ENCODE measurements at regions not wholly inside any gene's neighbourhood (a gene's known extent, or its start where the extent isn't known, plus 50 kb on each side); places are given as distances from the start of the nearest gene placed in this dataset.

GRCh38 chr2:234265206-234265605 lies 214.7 kb downstream of the SPP2 start (continued):
- TF ChIP-seq, protein P1, sequence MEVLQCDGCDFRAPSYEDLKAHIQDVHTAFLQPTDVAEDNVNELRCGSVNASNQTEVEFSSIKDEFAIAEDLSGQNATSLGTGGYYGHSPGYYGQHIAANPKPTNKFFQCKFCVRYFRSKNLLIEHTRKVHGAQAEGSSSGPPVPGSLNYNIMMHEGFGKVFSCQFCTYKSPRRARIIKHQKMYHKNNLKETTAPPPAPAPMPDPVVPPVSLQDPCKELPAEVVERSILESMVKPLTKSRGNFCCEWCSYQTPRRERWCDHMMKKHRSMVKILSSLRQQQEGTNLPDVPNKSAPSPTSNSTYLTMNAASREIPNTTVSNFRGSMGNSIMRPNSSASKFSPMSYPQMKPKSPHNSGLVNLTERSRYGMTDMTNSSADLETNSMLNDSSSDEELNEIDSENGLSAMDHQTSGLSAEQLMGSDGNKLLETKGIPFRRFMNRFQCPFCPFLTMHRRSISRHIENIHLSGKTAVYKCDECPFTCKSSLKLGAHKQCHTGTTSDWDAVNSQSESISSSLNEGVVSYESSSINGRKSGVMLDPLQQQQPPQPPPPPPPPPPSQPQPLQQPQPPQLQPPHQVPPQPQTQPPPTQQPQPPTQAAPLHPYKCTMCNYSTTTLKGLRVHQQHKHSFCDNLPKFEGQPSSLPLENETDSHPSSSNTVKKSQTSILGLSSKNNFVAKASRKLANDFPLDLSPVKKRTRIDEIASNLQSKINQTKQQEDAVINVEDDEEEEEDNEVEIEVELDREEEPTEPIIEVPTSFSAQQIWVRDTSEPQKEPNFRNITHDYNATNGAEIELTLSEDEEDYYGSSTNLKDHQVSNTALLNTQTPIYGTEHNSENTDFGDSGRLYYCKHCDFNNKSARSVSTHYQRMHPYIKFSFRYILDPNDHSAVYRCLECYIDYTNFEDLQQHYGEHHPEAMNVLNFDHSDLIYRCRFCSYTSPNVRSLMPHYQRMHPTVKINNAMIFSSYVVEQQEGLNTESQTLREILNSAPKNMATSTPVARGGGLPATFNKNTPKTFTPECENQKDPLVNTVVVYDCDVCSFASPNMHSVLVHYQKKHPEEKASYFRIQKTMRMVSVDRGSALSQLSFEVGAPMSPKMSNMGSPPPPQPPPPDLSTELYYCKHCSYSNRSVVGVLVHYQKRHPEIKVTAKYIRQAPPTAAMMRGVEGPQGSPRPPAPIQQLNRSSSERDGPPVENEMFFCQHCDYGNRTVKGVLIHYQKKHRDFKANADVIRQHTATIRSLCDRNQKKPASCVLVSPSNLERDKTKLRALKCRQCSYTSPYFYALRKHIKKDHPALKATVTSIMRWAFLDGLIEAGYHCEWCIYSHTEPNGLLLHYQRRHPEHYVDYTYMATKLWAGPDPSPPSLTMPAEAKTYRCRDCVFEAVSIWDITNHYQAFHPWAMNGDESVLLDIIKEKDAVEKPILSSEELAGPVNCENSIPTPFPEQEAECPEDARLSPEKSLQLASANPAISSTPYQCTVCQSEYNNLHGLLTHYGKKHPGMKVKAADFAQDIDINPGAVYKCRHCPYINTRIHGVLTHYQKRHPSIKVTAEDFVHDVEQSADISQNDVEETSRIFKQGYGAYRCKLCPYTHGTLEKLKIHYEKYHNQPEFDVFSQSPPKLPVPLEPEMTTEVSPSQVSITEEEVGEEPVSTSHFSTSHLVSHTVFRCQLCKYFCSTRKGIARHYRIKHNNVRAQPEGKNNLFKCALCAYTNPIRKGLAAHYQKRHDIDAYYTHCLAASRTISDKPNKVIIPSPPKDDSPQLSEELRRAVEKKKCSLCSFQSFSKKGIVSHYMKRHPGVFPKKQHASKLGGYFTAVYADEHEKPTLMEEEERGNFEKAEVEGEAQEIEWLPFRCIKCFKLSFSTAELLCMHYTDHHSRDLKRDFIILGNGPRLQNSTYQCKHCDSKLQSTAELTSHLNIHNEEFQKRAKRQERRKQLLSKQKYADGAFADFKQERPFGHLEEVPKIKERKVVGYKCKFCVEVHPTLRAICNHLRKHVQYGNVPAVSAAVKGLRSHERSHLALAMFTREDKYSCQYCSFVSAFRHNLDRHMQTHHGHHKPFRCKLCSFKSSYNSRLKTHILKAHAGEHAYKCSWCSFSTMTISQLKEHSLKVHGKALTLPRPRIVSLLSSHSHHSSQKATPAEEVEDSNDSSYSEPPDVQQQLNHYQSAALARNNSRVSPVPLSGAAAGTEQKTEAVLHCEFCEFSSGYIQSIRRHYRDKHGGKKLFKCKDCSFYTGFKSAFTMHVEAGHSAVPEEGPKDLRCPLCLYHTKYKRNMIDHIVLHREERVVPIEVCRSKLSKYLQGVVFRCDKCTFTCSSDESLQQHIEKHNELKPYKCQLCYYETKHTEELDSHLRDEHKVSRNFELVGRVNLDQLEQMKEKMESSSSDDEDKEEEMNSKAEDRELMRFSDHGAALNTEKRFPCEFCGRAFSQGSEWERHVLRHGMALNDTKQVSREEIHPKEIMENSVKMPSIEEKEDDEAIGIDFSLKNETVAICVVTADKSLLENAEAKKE (CRISPR knock-in tag; IDR thresholded peaks at IDR 0.05): no peak
- TF ChIP-seq ZNF331 (CRISPR knock-in tag; IDR thresholded peaks at IDR 0.05; ENCODE audit: low read depth) (no peak), STAT1 (IDR thresholded peaks at IDR 0.05; ENCODE audit: unreplicated experiment) (no peak), NANOG (IDR thresholded peaks at IDR 0.05; ENCODE audit: borderline replicate concordance) (no peak), POLR2AphosphoS5 (IDR thresholded peaks at IDR 0.05; ENCODE audit: low read depth) (no peak), EZH2 (IDR thresholded peaks at IDR 0.05; ENCODE audit: low read depth, unreplicated experiment) (no peak), EZH2phosphoT487 (IDR thresholded peaks at IDR 0.05; ENCODE audit: unreplicated experiment) (no peak), CREB1 (CRISPR knock-in tag; IDR thresholded peaks at IDR 0.05; ENCODE audit: low read depth) (no peak)
- TF ChIP-seq, protein P2, sequence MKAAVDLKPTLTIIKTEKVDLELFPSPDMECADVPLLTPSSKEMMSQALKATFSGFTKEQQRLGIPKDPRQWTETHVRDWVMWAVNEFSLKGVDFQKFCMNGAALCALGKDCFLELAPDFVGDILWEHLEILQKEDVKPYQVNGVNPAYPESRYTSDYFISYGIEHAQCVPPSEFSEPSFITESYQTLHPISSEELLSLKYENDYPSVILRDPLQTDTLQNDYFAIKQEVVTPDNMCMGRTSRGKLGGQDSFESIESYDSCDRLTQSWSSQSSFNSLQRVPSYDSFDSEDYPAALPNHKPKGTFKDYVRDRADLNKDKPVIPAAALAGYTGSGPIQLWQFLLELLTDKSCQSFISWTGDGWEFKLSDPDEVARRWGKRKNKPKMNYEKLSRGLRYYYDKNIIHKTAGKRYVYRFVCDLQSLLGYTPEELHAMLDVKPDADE (IDR thresholded peaks at IDR 0.05): no peak

DNA sequence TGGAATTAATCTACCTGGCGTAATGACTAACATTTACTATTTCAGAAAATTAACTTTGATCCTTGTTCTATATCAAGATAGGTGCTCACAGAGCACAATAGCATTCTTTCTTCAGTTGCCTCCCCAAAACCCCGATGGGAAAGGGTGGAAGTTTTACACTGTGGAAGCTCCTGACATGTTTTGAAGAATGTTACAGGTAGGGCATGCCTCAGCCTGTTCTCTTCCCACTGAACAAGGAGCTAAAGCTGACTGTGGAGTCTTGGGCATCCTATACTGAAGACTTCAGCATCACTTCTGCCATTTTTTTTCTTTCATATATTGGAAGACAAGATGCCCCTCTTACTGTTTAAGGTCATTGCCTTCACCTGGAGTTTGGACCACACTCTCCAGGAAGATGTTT lies 211.2 kb downstream of the SPP2 start:
- no peak for DNase-seq (ENCODE audit: low spot score)
- H3K4me3 Mint-ChIP-seq: no peak overlapping the region
- H3K9me3 Mint-ChIP-seq: no peaks in the 10 kb centered on the region

More for the DNA sequence above, 211.2 kb downstream of the SPP2 start:
- Histone ChIP-seq H3K27me3 (ENCODE audit: insufficient read depth) (no peaks in the 10 kb centered on the region), H4K20me1 (replicated peaks; ENCODE audit: insufficient read depth) (no peaks in the 10 kb centered on the region), H3F3A (replicated peaks; ENCODE audit: low read depth) (no peaks in the 10 kb centered on the region), H3K4me1 (ENCODE audit: insufficient read depth) (no peaks in the 10 kb centered on the region), H3K4me3 (no peak overlapping the region), H3K36me3 (ENCODE audit: insufficient read depth) (no peaks in the 10 kb centered on the region), H3K79me2 (replicated peaks; ENCODE audit: insufficient read depth) (no peaks in the 10 kb centered on the region), H3K27ac (ENCODE audit: low read depth) (no peak overlapping the region), H2AFZ (no peak overlapping the region), H3K9me2 (ENCODE audit: insufficient read depth) (0 out of 2 replicates have a peak, but pooled peaks cover 4% of the 10 kb centered on the region), H3K4me2 (no peak overlapping the region)
- peaks cover 6% of the 10 kb centered on the region for H3K27me3 Mint-ChIP-seq (ENCODE audit: insufficient read depth, low read depth, poor library complexity)
- no peak for TF ChIP-seq ZNF331 (CRISPR knock-in tag; IDR thresholded peaks at IDR 0.05; ENCODE audit: low read depth)
- no peak for TF ChIP-seq STAT1 (IDR thresholded peaks at IDR 0.05; ENCODE audit: unreplicated experiment)
- TF ChIP-seq CREB1 (CRISPR knock-in tag; IDR thresholded peaks at IDR 0.05; ENCODE audit: low read depth): no peak
- no peak for TF ChIP-seq REST (IDR thresholded peaks at IDR 0.05; ENCODE audit: unreplicated experiment)
- no peak for TF ChIP-seq NANOG (IDR thresholded peaks at IDR 0.05; ENCODE audit: borderline replicate concordance)
- TF ChIP-seq JUNB (IDR thresholded peaks at IDR 0.05; ENCODE audit: unreplicated experiment): no peak
- TF ChIP-seq, protein P2 (IDR thresholded peaks at IDR 0.05): no peak
- TF ChIP-seq ZNF114 (CRISPR knock-in tag; IDR thresholded peaks at IDR 0.05): no peak
- H3K36me3 Mint-ChIP-seq (ENCODE audit: low read depth): no peaks in the 10 kb centered on the region
- H3K4me1 Mint-ChIP-seq: peaks cover 3% of the 10 kb centered on the region
- H3K27ac Mint-ChIP-seq: no peak overlapping the region
- no peak for ATAC-seq
